Type B pancreatic cell (in vitro differentiated cells): ENCODE measurements at regions not wholly inside any gene's neighbourhood (a gene's known extent, or its start where the extent isn't known, plus 50 kb on each side); places are given as distances from the start of the nearest gene placed in this dataset.

Experiments used
- DNase-seq: peaks from one replicate; pipeline ENCODE4 v3.0.0; 2021; ENCODE audit warnings: mixed read lengths; ENCODE audit not compliant: unreplicated experiment; ENCODE audit errors: extremely low spot score
- H3K27ac Mint-ChIP-seq: 2 replicates; pipeline ENCODE4 v1.8.0; 2021; ENCODE audit warnings: mild to moderate bottlenecking, mixed read lengths
- H3K27me3 Mint-ChIP-seq: 2 replicates; pipeline ENCODE4 v1.8.0; 2021; ENCODE audit warnings: mixed read lengths
- H3K36me3 Mint-ChIP-seq: 2 replicates; pipeline ENCODE4 v1.8.0; 2021; ENCODE audit warnings: mixed read lengths
- H3K4me1 Mint-ChIP-seq: one replicate; pipeline ENCODE4 v1.8.0; 2021; ENCODE audit warnings: mixed read lengths; ENCODE audit not compliant: unreplicated experiment
- H3K4me3 Mint-ChIP-seq: 2 replicates; pipeline ENCODE4 v1.8.0; 2021; ENCODE audit warnings: mild to moderate bottlenecking, mixed read lengths
- H3K9me3 Mint-ChIP-seq: 2 replicates; pipeline ENCODE4 v1.8.0; 2021; ENCODE audit warnings: mixed read lengths
- CTCF ChIP-seq: fragments of 200-600 bp; sonication (generic); conservative IDR thresholded peaks from 2 replicates; pipeline ENCODE4 v1.5.0; 2021; ENCODE audit warnings: antibody characterized with exemption, mild to moderate bottlenecking

- Mint-ChIP-seq H3K27ac (no peak overlapping the region), H3K36me3 (peaks cover 3% of the 10 kb centered on the region), H3K4me1 (peaks cover 11% of the 10 kb centered on the region), H3K4me3 (no peak overlapping the region), H3K9me3 (peaks cover 15% of the 10 kb centered on the region), H3K27me3 (peaks cover 15% of the 10 kb centered on the region)
- no peak for TF ChIP-seq CTCF
- no peak for DNase-seq
Measured at GRCh38 chr11:112391086-112391485, 130.4 kb upstream of the PLET1 start.

GRCh38 chr11:112392904-112393303, 132.2 kb upstream of the PLET1 start:
- peaks cover 3% of the 10 kb centered on the region for H3K36me3 Mint-ChIP-seq
- no peak for DNase-seq
- H3K4me1 Mint-ChIP-seq: peaks cover 11% of the 10 kb centered on the region
- peaks cover 15% of the 10 kb centered on the region for H3K9me3 Mint-ChIP-seq
- peaks cover 18% of the 10 kb centered on the region for H3K27me3 Mint-ChIP-seq
- TF ChIP-seq CTCF: no peak
- H3K27ac Mint-ChIP-seq: no peak overlapping the region
- H3K4me3 Mint-ChIP-seq: no peak overlapping the region

- Mint-ChIP-seq H3K27me3 (peaks cover 18% of the 10 kb centered on the region), H3K27ac (peak overlapping the region; percentile 32), H3K36me3 (no peaks in the 10 kb centered on the region), H3K9me3 (peaks cover 6% of the 10 kb centered on the region), H3K4me1 (peaks cover 15% of the 10 kb centered on the region), H3K4me3 (peak overlapping the region; percentile 65)
- DNase-seq: no peak
- no peak for TF ChIP-seq CTCF
Measured at GRCh38 chr11:112394304-112394703, 133.6 kb upstream of the PLET1 start.

GRCh38 chr11:112396076-112396475, 135.4 kb upstream of the PLET1 start:
- no peak overlapping the region for H3K4me3 Mint-ChIP-seq
- TF ChIP-seq CTCF: no peak
- H3K36me3 Mint-ChIP-seq: no peaks in the 10 kb centered on the region
- peaks cover 4% of the 10 kb centered on the region for H3K9me3 Mint-ChIP-seq
- DNase-seq: no peak
- peaks cover 14% of the 10 kb centered on the region for H3K27me3 Mint-ChIP-seq
- peaks cover 26% of the 10 kb centered on the region for H3K4me1 Mint-ChIP-seq
- no peak overlapping the region for H3K27ac Mint-ChIP-seq

- peaks cover 4% of the 10 kb centered on the region for H3K9me3 Mint-ChIP-seq
Measured at GRCh38 chr11:112398798-112399478, 138.3 kb upstream of the PLET1 start.

More at GRCh38 chr11:112398798-112399478, 138.3 kb upstream of the PLET1 start:
- H3K27ac Mint-ChIP-seq: no peak overlapping the region
- peaks cover 4% of the 10 kb centered on the region for H3K36me3 Mint-ChIP-seq
- H3K4me3 Mint-ChIP-seq: no peak overlapping the region
- peaks cover 7% of the 10 kb centered on the region for H3K27me3 Mint-ChIP-seq
- H3K4me1 Mint-ChIP-seq: peaks cover 18% of the 10 kb centered on the region
- DNase-seq: no peak
- TF ChIP-seq CTCF: no peak
